Hepatocyte (in vitro differentiated cells): ENCODE measurements at regions not wholly inside any gene's neighbourhood (a gene's known extent, or its start where the extent isn't known, plus 50 kb on each side); places are given as distances from the start of the nearest gene placed in this dataset.

Source experiments
- CTCF ChIP-seq: fragments of 200-600 bp; sonication (generic); IDR thresholded peaks from 2 replicates; pipeline ENCODE4 v1.5.1; 2016; ENCODE audit warnings: antibody characterized with exemption, mild to moderate bottlenecking; ENCODE audit not compliant: poor library complexity
- EZH2 ChIP-seq: fragments of 200-600 bp; sonication (generic); IDR thresholded peaks from 2 replicates; pipeline ENCODE4 v1.6.1; 2016; ENCODE audit warnings: antibody characterized with exemption, mild to moderate bottlenecking, borderline replicate concordance

- TF ChIP-seq CTCF (no peak), EZH2 (no peak)
Measured at GRCh38 chr1:208646431-208646830, 402.2 kb upstream of the PLXNA2 start.
